K562 (cell line): ENCODE measurements at regions not wholly inside any gene's neighbourhood (a gene's known extent, or its start where the extent isn't known, plus 50 kb on each side); places are given as distances from the start of the nearest gene placed in this dataset.
A peak's percentile ranks its signal among the peaks of the same experiment; 100 is the strongest.

Experiments used
- ATAC-seq: fragments of 200-7000 bp; cut with Tn5 transposase; 3 replicates; pipeline ENCODE4 v1.9.1; 2020; ENCODE audit warnings: moderate library complexity
- BruUV-seq: library from RNA; stranded (reverse); fragments of 400-500 nt; replicated peaks from 2 replicates; lab custom pipeline; 2021; lab: Mats Ljungman, UMichigan
- CTCF ChIA-PET: fragments of 300-600 bp; formaldehyde crosslinking; extraction: SDS; loops from one replicate; lab custom pipeline; 2021; ENCODE audit warnings: low intra/inter-chr PET ratio; lab: Yijun Ruan, JAX
- POLR2A ChIA-PET: fragments of 300-600, 350-650 bp; sonication (Branson Sonifier 250); formaldehyde crosslinking; extraction: SDS; loops from one replicate; lab custom pipeline; 2021; ENCODE audit warnings: antibody characterized with exemption, inconsistent platforms; lab: Yijun Ruan, JAX
- DNase-seq, 4 experiments: peaks; one replicate each; pipeline versions ENCODE4 v3.0.0 to v3.0.0-alpha.2; 2011 to 2018; ENCODE audit warnings: low spot score in 3 of 4, mixed read lengths in 3 of 4; ENCODE audit errors: extremely low read depth in 1 of 4
- FAIRE-seq: peaks from 2 replicates; lab custom pipeline; 2011; peaks lifted over from hg19 to GRCh38; lab: Jason Lieb, UNC
- H2AFZ ChIP-seq: 2 replicates; pipeline ENCODE4 v1.6.0; 2011; ENCODE audit warnings: low read depth, low read length, control low read depth, inconsistent platforms
- H3K27ac ChIP-seq: fragments of 200-600 bp; 3 replicates; pipeline ENCODE4 v1.8.0; 2011; ENCODE audit warnings: low read depth, mild to moderate bottlenecking, control low read depth, inconsistent platforms, low read length, moderate library complexity, mixed read lengths; ENCODE audit errors: extremely low read depth
- H3K27me3 ChIP-seq, 2 experiments: fragments of 300-600 bp in 1 of 2; 2 replicates in 1 of 2; 3 replicates in 1 of 2; pipeline versions ENCODE4 v1.6.0 to v1.8.0; 2011; ENCODE audit warnings: inconsistent platforms in 2 of 2, low read length in 2 of 2, mild to moderate bottlenecking in 1 of 2, mixed read lengths in 1 of 2, moderate library complexity in 1 of 2; ENCODE audit not compliant: control insufficient read depth in 2 of 2, insufficient read depth in 2 of 2
- H3K36me3 ChIP-seq: fragments of 300-600 bp; 3 replicates; pipeline ENCODE4 v1.8.0; 2011; ENCODE audit warnings: mild to moderate bottlenecking, low read length, inconsistent platforms; ENCODE audit not compliant: control insufficient read depth, insufficient read depth
- H3K4me1 ChIP-seq, 2 experiments: fragments of 200-600 bp in 1 of 2; replicated peaks in 1 of 2; 2 replicates in 1 of 2; 3 replicates in 1 of 2; pipeline versions ENCODE4 v1.5.1 to v1.8.0; 2011; ENCODE audit warnings: inconsistent platforms in 2 of 2, low read length in 2 of 2, mild to moderate bottlenecking in 1 of 2, mixed read lengths in 1 of 2, moderate library complexity in 1 of 2; ENCODE audit not compliant: control insufficient read depth in 2 of 2, insufficient read depth in 2 of 2
- H3K4me2 ChIP-seq: 2 replicates; pipeline ENCODE4 v1.6.1; 2011; ENCODE audit warnings: low read length, control low read depth, inconsistent platforms, mixed read lengths; ENCODE audit not compliant: insufficient read depth
- H3K4me3 ChIP-seq: fragments of 200-600 bp; sonication (generic), shearing (Covaris generic); 2 replicates; pipeline ENCODE4 v1.5.1; 2016; ENCODE audit warnings: control low read depth, inconsistent platforms
- H3K79me2 ChIP-seq: fragments of 200-600 bp; 3 replicates; pipeline ENCODE4 v1.8.0; 2011; ENCODE audit warnings: low read length, inconsistent platforms; ENCODE audit not compliant: control insufficient read depth, insufficient read depth
- H3K9ac ChIP-seq, 2 experiments: 2 replicates each; pipeline versions ENCODE4 v1.6.0 to v1.6.1; 2011; ENCODE audit warnings: low read depth in 2 of 2, low read length in 2 of 2, control low read depth in 1 of 2, inconsistent platforms in 1 of 2, mild to moderate bottlenecking in 1 of 2, mixed read lengths in 1 of 2; ENCODE audit not compliant: insufficient read depth in 1 of 2
- H3K9me1 ChIP-seq: one replicate; pipeline ENCODE4 v1.6.0; 2011; ENCODE audit warnings: inconsistent platforms, mild to moderate bottlenecking, low read length, moderate library complexity; ENCODE audit not compliant: control insufficient read depth, insufficient read depth
- H3K9me3 ChIP-seq: replicated peaks from 2 replicates; pipeline ENCODE4 v1.5.1; 2011; ENCODE audit warnings: low read depth, low read length, inconsistent platforms; ENCODE audit not compliant: control insufficient read depth, insufficient read depth
- H4K20me1 ChIP-seq: replicated peaks from 2 replicates; pipeline ENCODE4 v1.6.1; 2011; ENCODE audit warnings: low read length, inconsistent platforms, mixed read lengths; ENCODE audit not compliant: control insufficient read depth, insufficient read depth
- C11orf30 ChIP-seq: fragments of 450-650 bp; IDR thresholded peaks from 2 replicates; pipeline ENCODE4 v1.6.1; 2016; ENCODE audit warnings: low read depth, mild to moderate bottlenecking
- FOXM1 ChIP-seq, 2 experiments: fragments of 450-650 bp in 1 of 2; sonication (generic) in 1 of 2; formaldehyde crosslinking in 1 of 2; IDR thresholded peaks; 2 replicates each; pipeline versions ENCODE4 v1.6.1 to v1.9.0; 2017 to 2022; ENCODE audit warnings: low read depth in 2 of 2, mild to moderate bottlenecking in 2 of 2, missing genetic modification reagents in 1 of 2, moderate library complexity in 1 of 2
- IFI16 ChIP-seq: fragments of 250-450 bp; sonication (Bioruptor Pico); IDR thresholded peaks from 2 replicates; pipeline ENCODE4 v2.1.2; 2022; ENCODE audit warnings: mild to moderate bottlenecking, inconsistent platforms
- KLF16 ChIP-seq: IDR thresholded peaks from 2 replicates; pipeline ENCODE4 v1.6.1; 2016; ENCODE audit warnings: antibody characterized with exemption
- LEF1 ChIP-seq: fragments of 450-650 bp; IDR thresholded peaks from 2 replicates; pipeline ENCODE4 v1.6.1; 2016; ENCODE audit warnings: mild to moderate bottlenecking
- MEIS2 ChIP-seq: fragments of 450-650 bp; IDR thresholded peaks from 2 replicates; pipeline ENCODE4 v1.6.1; 2014; ENCODE audit warnings: mild to moderate bottlenecking; ENCODE audit not compliant: partially characterized antibody
- NFIC ChIP-seq: fragments of 450-650 bp; IDR thresholded peaks from 2 replicates; pipeline ENCODE4 v1.6.1; 2017; ENCODE audit warnings: mild to moderate bottlenecking, inconsistent platforms
- SIN3A ChIP-seq, 2 experiments: fragments of 150-350 bp in 1 of 2; IDR thresholded peaks; 2 replicates each; pipeline ENCODE4 v1.6.1; 2011 to 2016; ENCODE audit warnings: borderline replicate concordance in 2 of 2, low read depth in 2 of 2, low read length in 2 of 2, mild to moderate bottlenecking in 2 of 2, moderate library complexity in 2 of 2; ENCODE audit not compliant: control insufficient read depth in 1 of 2
- SMARCA4 ChIP-seq: fragments of 450-650 bp; IDR thresholded peaks from 2 replicates; pipeline ENCODE4 v1.6.1; 2016
- TFAM ChIP-seq: fragments of 250-450 bp; sonication (Bioruptor Pico); conservative IDR thresholded peaks from 2 replicates; pipeline ENCODE4 v1.5.0; 2021; ENCODE audit warnings: mild to moderate bottlenecking, moderate library complexity
- THAP12 ChIP-seq: fragments of 250-450 bp; sonication (Bioruptor Pico); IDR thresholded peaks from 2 replicates; pipeline ENCODE4 v1.9.0; 2021; ENCODE audit warnings: mild to moderate bottlenecking, inconsistent platforms
- ZBTB8A ChIP-seq: fragments of 450-650 bp; IDR thresholded peaks from 2 replicates; pipeline ENCODE4 v1.6.1; 2018; ENCODE audit warnings: mild to moderate bottlenecking, moderate library complexity; ENCODE audit not compliant: partially characterized antibody
- ZNF146 ChIP-seq: IDR thresholded peaks from one replicate; pipeline ENCODE4 v1.6.1; 2018; ENCODE audit warnings: missing compliant biosample characterization; ENCODE audit not compliant: unreplicated experiment
- ZNF830 ChIP-seq: fragments of 250-450 bp; sonication (Bioruptor Pico); IDR thresholded peaks from 2 replicates; pipeline ENCODE4 v1.5.0; 2021; ENCODE audit warnings: mild to moderate bottlenecking
- WGBS: fragments of 100-300 bp; shearing (Covaris generic); methylation state at CpG from one replicate; pipeline ENCODE4 v1.1.6; 2016; ENCODE audit warnings: low coverage, mixed read lengths; ENCODE audit not compliant: insufficient coverage; ENCODE audit errors: missing lambda C conversion rate; 5-methylcytosine and 5-hydroxymethylcytosine counted together
- in situ Hi-C: fragments of 300-500 bp; cut with MboI; formaldehyde crosslinking; loops from 4 replicates; pipeline ENCODE4 v1.15.0; 2018; ENCODE audit warnings: inconsistent platforms, mixed read lengths
- intact Hi-C: fragments of 100-400 bp; cut with micrococcal nuclease; formaldehyde crosslinking; loops from 2 replicates; pipeline ENCODE4 v1.14.2; 2022
- TF ChIP-seq, protein P1 (sequence below): sonication (generic); formaldehyde crosslinking; IDR thresholded peaks from 2 replicates; pipeline ENCODE4 v1.8.0; 2022; ENCODE audit warnings: missing genetic modification reagents, mild to moderate bottlenecking, borderline replicate concordance
- TF ChIP-seq, protein P2 (sequence below): fragments of 450-650 bp; formaldehyde crosslinking; IDR thresholded peaks from 2 replicates; pipeline ENCODE4 v1.4.0; 2020; ENCODE audit warnings: mild to moderate bottlenecking, mixed read lengths

- TF ChIP-seq C11orf30: no peak
- no peak for TF ChIP-seq ZBTB8A
- no peak for TF ChIP-seq KLF16
- peak; percentile 89 for TF ChIP-seq MEIS2
- TF ChIP-seq LEF1: no peak
- no peak for TF ChIP-seq IFI16 (CRISPR knock-in tag)
- peak; percentile 75 for TF ChIP-seq NFIC
- no peak for TF ChIP-seq FOXM1 (IDR thresholded peaks at IDR 0.05; ENCODE audit: low read depth)
- TF ChIP-seq FOXM1 (CRISPR knock-in tag; IDR thresholded peaks at IDR 0.05; ENCODE audit: low read depth): no peak
- TF ChIP-seq SMARCA4: no peak
Measured at GRCh38 chr20:55095745-55096400, 620.5 kb downstream of the DOK5 start (continued).

- intact Hi-C loops (no loop called here), in situ Hi-C loops (loop anchor here (25.0 kb wide), 1 partner anchor 1268 kb away; the partner anchor contains the start of gene FAM210B)
- Histone ChIP-seq H3K4me2 (peak overlapping the region; percentile 77), H3K27me3 (no peaks in the 10 kb centered on the region), H2AFZ (peak overlapping the region; percentile 91), H3K79me2 (no peaks in the 10 kb centered on the region), H3K9me1 (no peaks in the 10 kb centered on the region), H3K9ac (peak overlapping the region; percentile 47 to 72; a peak in 3 of 4 replicates), H3K27ac (peak overlapping the region; percentile 76), H4K20me1 (no peaks in the 10 kb centered on the region), H3K36me3 (no peaks in the 10 kb centered on the region), H3K9me3 (no peaks in the 10 kb centered on the region), H3K4me1 (peaks cover 0 to 22% of the 10 kb centered on the region in 2 experiments; a peak in 3 of 5 replicates), H3K4me3 (peak overlapping the region; percentile 13; the same call in 1 of the 2 replicates)
- WGBS: 0% methylated on average over 8 of the region's 12 CpGs
- POLR2A ChIA-PET: interaction anchor here (0.8 to 1.5 kb wide), 4 partner anchors 9 to 1267 kb away, joined by 3 to 6 read pairs (median 4); no protein-coding TSS in a partner anchor
- FAIRE-seq (peak; percentile 91), DNase-seq (peak; percentile 28 to 83 (median 54)), ATAC-seq (peak; percentile 91)
- CTCF ChIA-PET: no interaction called here
- no TSS peak for BruUV-seq
- TF ChIP-seq MEIS2 (peak; percentile 78), ZNF830 (CRISPR knock-in tag) (no peak), THAP12 (no peak), ZNF146 (CRISPR knock-in tag) (no peak), SIN3A (IDR thresholded peaks at IDR 0.05; ENCODE audit: borderline replicate concordance in 2 of 2, control insufficient read depth in 1 of 2, low read depth in 2 of 2, low read length in 2 of 2) (no peak), TFAM (CRISPR knock-in tag) (no peak)
- TF ChIP-seq, protein P1, sequence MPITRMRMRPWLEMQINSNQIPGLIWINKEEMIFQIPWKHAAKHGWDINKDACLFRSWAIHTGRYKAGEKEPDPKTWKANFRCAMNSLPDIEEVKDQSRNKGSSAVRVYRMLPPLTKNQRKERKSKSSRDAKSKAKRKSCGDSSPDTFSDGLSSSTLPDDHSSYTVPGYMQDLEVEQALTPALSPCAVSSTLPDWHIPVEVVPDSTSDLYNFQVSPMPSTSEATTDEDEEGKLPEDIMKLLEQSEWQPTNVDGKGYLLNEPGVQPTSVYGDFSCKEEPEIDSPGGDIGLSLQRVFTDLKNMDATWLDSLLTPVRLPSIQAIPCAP (CRISPR knock-in tag): no peak
- TF ChIP-seq, protein P2, sequence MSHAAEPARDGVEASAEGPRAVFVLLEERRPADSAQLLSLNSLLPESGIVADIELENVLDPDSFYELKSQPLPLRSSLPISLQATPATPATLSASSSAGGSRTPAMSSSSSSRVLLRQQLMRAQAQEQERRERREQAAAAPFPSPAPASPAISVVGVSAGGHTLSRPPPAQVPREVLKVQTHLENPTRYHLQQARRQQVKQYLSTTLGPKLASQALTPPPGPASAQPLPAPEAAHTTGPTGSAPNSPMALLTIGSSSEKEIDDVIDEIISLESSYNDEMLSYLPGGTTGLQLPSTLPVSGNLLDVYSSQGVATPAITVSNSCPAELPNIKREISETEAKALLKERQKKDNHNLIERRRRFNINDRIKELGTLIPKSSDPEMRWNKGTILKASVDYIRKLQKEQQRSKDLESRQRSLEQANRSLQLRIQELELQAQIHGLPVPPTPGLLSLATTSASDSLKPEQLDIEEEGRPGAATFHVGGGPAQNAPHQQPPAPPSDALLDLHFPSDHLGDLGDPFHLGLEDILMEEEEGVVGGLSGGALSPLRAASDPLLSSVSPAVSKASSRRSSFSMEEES (CRISPR knock-in tag): no peak
Measured at GRCh38 chr20:55094353-55094861, 619.0 kb downstream of the DOK5 start.
